NT2/D1 (cell line): ENCODE measurements at regions not wholly inside any gene's neighbourhood (a gene's known extent, or its start where the extent isn't known, plus 50 kb on each side); places are given as distances from the start of the nearest gene placed in this dataset.

Experiments
- DNase-seq: peaks from one replicate; pipeline ENCODE4 v3.0.0-alpha.2; 2011; ENCODE audit warnings: low read depth, low spot score
- H3K27me3 ChIP-seq: 2 replicates; pipeline ENCODE4 v1.6.0; 2011; ENCODE audit warnings: mild to moderate bottlenecking; ENCODE audit not compliant: insufficient read length, insufficient read depth
- H3K36me3 ChIP-seq: 2 replicates; pipeline ENCODE4 v1.6.1; 2011; ENCODE audit warnings: mild to moderate bottlenecking, low read length, mixed read lengths; ENCODE audit not compliant: insufficient read depth, insufficient read length
- H3K4me1 ChIP-seq: 2 replicates; pipeline ENCODE4 v1.5.1; 2011; ENCODE audit not compliant: insufficient read depth, insufficient read length
- H3K4me3 ChIP-seq: 2 replicates; pipeline ENCODE4 v1.5.1; 2011; ENCODE audit warnings: low read depth; ENCODE audit not compliant: insufficient read length
- H3K9ac ChIP-seq: 2 replicates; pipeline ENCODE4 v1.6.0; 2011; ENCODE audit warnings: low read depth; ENCODE audit not compliant: insufficient read length
- H3K9me3 ChIP-seq: 2 replicates; pipeline ENCODE4 v1.5.1; 2011; ENCODE audit warnings: mild to moderate bottlenecking, low read length; ENCODE audit not compliant: insufficient read depth
- SUZ12 ChIP-seq: IDR thresholded peaks from 2 replicates; pipeline ENCODE4 v1.6.1; 2011; ENCODE audit not compliant: insufficient read length, insufficient read depth; ENCODE audit errors: extremely low read depth
- YY1 ChIP-seq: IDR thresholded peaks from 2 replicates; pipeline ENCODE4 v1.6.1; 2011; ENCODE audit not compliant: insufficient read length, insufficient read depth
- ZNF274 ChIP-seq: IDR thresholded peaks from 2 replicates; pipeline ENCODE4 v1.6.1; 2011; ENCODE audit warnings: mild to moderate bottlenecking, low read depth, low read length

- no peak for TF ChIP-seq ZNF274
These were observed 187.8 kb downstream of the SNX19 start for GRCh38 chr11:130728185-130729180.

GRCh38 chr11:130729193-130729592 lies 187.1 kb downstream of the SNX19 start:
- TF ChIP-seq YY1 (no peak), ZNF274 (no peak), SUZ12 (no peak)
- DNase-seq = no peak
- peaks cover 12% of the 10 kb centered on the region for H3K9me3 ChIP-seq
- no peak overlapping the region for H3K9ac ChIP-seq
- no peaks in the 10 kb centered on the region for H3K36me3 ChIP-seq
- H3K27me3 ChIP-seq = no peaks in the 10 kb centered on the region
- H3K4me1 ChIP-seq = no peaks in the 10 kb centered on the region
- no peak overlapping the region for H3K4me3 ChIP-seq

More at GRCh38 chr11:130728185-130729180, 187.8 kb downstream of the SNX19 start:
- H3K9ac ChIP-seq = no peak overlapping the region
- H3K36me3 ChIP-seq = no peaks in the 10 kb centered on the region
- DNase-seq = no peak
- peaks cover 12% of the 10 kb centered on the region for H3K9me3 ChIP-seq
- H3K4me1 ChIP-seq = no peaks in the 10 kb centered on the region
- no peak overlapping the region for H3K4me3 ChIP-seq
- no peaks in the 10 kb centered on the region for H3K27me3 ChIP-seq

GRCh38 chr11:130729678-130730300 lies 186.5 kb downstream of the SNX19 start:
- TF ChIP-seq SUZ12 = no peak
- no peak for TF ChIP-seq YY1
- no peak for TF ChIP-seq ZNF274
- Histone ChIP-seq H3K27me3 (no peaks in the 10 kb centered on the region), H3K4me3 (no peak overlapping the region), H3K36me3 (no peaks in the 10 kb centered on the region), H3K9ac (no peak overlapping the region), H3K9me3 (peaks cover 12% of the 10 kb centered on the region), H3K4me1 (no peaks in the 10 kb centered on the region)
- DNase-seq = no peak

GRCh38 chr11:130731401-130731800 lies 184.9 kb downstream of the SNX19 start:
- Histone ChIP-seq H3K36me3 (no peaks in the 10 kb centered on the region), H3K9me3 (peaks cover 12% of the 10 kb centered on the region), H3K9ac (no peak overlapping the region), H3K27me3 (no peaks in the 10 kb centered on the region), H3K4me3 (no peak overlapping the region), H3K4me1 (no peaks in the 10 kb centered on the region)
- DNase-seq = no peak
- TF ChIP-seq ZNF274 (no peak), SUZ12 (no peak), YY1 (no peak)

- H3K4me1 ChIP-seq = no peaks in the 10 kb centered on the region
- H3K4me3 ChIP-seq = no peak overlapping the region
- TF ChIP-seq SUZ12 (no peak), YY1 (no peak), ZNF274 (no peak)
- peaks cover 12% of the 10 kb centered on the region for H3K9me3 ChIP-seq
- DNase-seq = no peak
- H3K9ac ChIP-seq = no peak overlapping the region
- H3K27me3 ChIP-seq = no peaks in the 10 kb centered on the region
- no peaks in the 10 kb centered on the region for H3K36me3 ChIP-seq
These were observed 183.8 kb downstream of the SNX19 start for GRCh38 chr11:130732476-130732875.

GRCh38 chr11:130737041-130737830 lies 179.0 kb downstream of the SNX19 start:
- peaks cover 17% of the 10 kb centered on the region for H3K9me3 ChIP-seq
- H3K27me3 ChIP-seq = no peaks in the 10 kb centered on the region
- H3K9ac ChIP-seq = no peak overlapping the region
- H3K4me3 ChIP-seq = no peak overlapping the region
- TF ChIP-seq YY1 (no peak), ZNF274 (no peak), SUZ12 (no peak)
- H3K4me1 ChIP-seq = no peaks in the 10 kb centered on the region
- DNase-seq = no peak
- H3K36me3 ChIP-seq = no peaks in the 10 kb centered on the region
